ENCODE measurements at regions not wholly inside any gene's neighbourhood (a gene's known extent, or its start where the extent isn't known, plus 50 kb on each side); places are given as distances from the start of the nearest gene placed in this dataset.

- no peak for DNase-seq (ENCODE audit: low read depth in 1 of 2, low spot score in 1 of 2)
Measured at GRCh38 chr2:75367401-75367800, 168.1 kb upstream of the TACR1 start.

GRCh38 chr2:75361486-75361885 lies 162.2 kb upstream of the TACR1 start:
- FAIRE-seq (no peak), DNase-seq (ENCODE audit: low read depth in 1 of 2, low spot score in 1 of 2) (no peak), ATAC-seq (no peak)
- POLR2A ChIA-PET: no interaction called here
- Histone ChIP-seq H3K4me3 (no peak overlapping the region), H3K4me2 (no peak overlapping the region), H3K4me1 (no peaks in the 10 kb centered on the region), H3K9me3 (peaks cover 4% of the 10 kb centered on the region; the same call in 1 of the 3 replicates), H3K27ac (no peak overlapping the region)
- CTCF ChIA-PET: no interaction called here
- TF ChIP-seq ZFP36 (IDR thresholded peaks at IDR 0.05; ENCODE audit: borderline replicate concordance, partially characterized antibody) (no peak), SMC3 (IDR thresholded peaks at IDR 0.05) (no peak), RNF2 (IDR thresholded peaks at IDR 0.05; ENCODE audit: borderline replicate concordance, low read depth) (no peak), ZC3H11A (IDR thresholded peaks at IDR 0.05) (no peak), BHLHE40 (IDR thresholded peaks at IDR 0.05; ENCODE audit: low read depth, low read length) (no peak), KDM1A (IDR thresholded peaks at IDR 0.05; ENCODE audit: low read depth) (no peak), JUNB (IDR thresholded peaks at IDR 0.05) (no peak), FOSL2 (IDR thresholded peaks at IDR 0.05) (no peak), FOSL2 (CRISPR knock-in tag; IDR thresholded peaks at IDR 0.05) (no peak), RAD21 (conservative IDR thresholded peaks at IDR 0.05 in 1 of 2, IDR thresholded peaks at IDR 0.05 in 1 of 2) (no peak), ZSCAN20 (CRISPR knock-in tag; IDR thresholded peaks at IDR 0.05) (no peak), EHMT2 (IDR thresholded peaks at IDR 0.05; ENCODE audit: low read depth) (no peak)
- TF ChIP-seq, protein P1, sequence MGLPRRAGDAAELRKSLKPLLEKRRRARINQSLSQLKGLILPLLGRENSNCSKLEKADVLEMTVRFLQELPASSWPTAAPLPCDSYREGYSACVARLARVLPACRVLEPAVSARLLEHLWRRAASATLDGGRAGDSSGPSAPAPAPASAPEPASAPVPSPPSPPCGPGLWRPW (IDR thresholded peaks at IDR 0.05): no peak
- TF ChIP-seq, protein P2, sequence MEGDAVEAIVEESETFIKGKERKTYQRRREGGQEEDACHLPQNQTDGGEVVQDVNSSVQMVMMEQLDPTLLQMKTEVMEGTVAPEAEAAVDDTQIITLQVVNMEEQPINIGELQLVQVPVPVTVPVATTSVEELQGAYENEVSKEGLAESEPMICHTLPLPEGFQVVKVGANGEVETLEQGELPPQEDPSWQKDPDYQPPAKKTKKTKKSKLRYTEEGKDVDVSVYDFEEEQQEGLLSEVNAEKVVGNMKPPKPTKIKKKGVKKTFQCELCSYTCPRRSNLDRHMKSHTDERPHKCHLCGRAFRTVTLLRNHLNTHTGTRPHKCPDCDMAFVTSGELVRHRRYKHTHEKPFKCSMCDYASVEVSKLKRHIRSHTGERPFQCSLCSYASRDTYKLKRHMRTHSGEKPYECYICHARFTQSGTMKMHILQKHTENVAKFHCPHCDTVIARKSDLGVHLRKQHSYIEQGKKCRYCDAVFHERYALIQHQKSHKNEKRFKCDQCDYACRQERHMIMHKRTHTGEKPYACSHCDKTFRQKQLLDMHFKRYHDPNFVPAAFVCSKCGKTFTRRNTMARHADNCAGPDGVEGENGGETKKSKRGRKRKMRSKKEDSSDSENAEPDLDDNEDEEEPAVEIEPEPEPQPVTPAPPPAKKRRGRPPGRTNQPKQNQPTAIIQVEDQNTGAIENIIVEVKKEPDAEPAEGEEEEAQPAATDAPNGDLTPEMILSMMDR (IDR thresholded peaks at IDR 0.05): no peak

More at GRCh38 chr2:75367401-75367800, 168.1 kb upstream of the TACR1 start:
- Histone ChIP-seq H3K27ac (no peak overlapping the region), H3K4me2 (no peak overlapping the region), H3K9me3 (peaks cover 13% of the 10 kb centered on the region; the same call in 2 of the 3 replicates), H3K4me3 (no peak overlapping the region), H3K4me1 (no peaks in the 10 kb centered on the region)
- ATAC-seq (no peak), FAIRE-seq (no peak)
- 88% methylated on average over 1 of the region's 1 CpG for WGBS (ENCODE audit: missing lambda C conversion rate)
- ChIA-PET POLR2A (no interaction called here), CTCF (interaction anchor here (0.8 to 1.0 kb wide), 2 partner anchors 12 to 31 kb away, joined by 3 read pairs; no protein-coding TSS in a partner anchor)
- TF ChIP-seq NFE2L2 (conservative IDR thresholded peaks at IDR 0.05; ENCODE audit: low read length) (no peak), MAFK (IDR thresholded peaks at IDR 0.05; ENCODE audit: partially characterized antibody) (peak; percentile 24)

DNA sequence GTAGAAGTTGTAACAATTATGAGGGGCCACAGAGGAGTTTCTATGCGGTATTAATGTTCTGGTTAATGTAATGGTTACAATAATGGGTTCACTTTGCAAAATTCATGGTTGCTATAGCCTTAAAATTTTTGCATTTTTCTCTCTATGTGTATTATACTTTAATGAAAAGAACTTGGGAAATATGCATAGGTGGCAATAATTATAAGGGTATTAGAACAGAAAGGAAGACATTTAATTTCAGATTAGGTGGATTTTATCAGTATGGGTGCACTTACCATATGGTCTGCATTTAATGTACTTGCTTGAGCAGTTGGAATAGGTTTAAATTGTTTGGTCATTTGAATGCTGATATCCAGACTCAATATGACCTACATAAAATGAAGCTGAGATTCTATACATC lies 161.6 kb upstream of the TACR1 start:
- no peak overlapping the region for H3K27ac ChIP-seq
- ChIA-PET CTCF (no interaction called here), POLR2A (no interaction called here)
- DNase-seq (ENCODE audit: low read depth in 1 of 2, low spot score in 1 of 2) (no peak), ATAC-seq (no peak), FAIRE-seq (no peak)
- no peak for TF ChIP-seq FOSL2 (IDR thresholded peaks at IDR 0.05)
- TF ChIP-seq FOSL2 (CRISPR knock-in tag; IDR thresholded peaks at IDR 0.05): no peak
- TF ChIP-seq RFX5 (IDR thresholded peaks at IDR 0.05): no peak
- TF ChIP-seq MAFK (IDR thresholded peaks at IDR 0.05; ENCODE audit: partially characterized antibody): peak; percentile 68
- no peak for TF ChIP-seq KDM5A (IDR thresholded peaks at IDR 0.05)
- TF ChIP-seq, protein P1 (IDR thresholded peaks at IDR 0.05): no peak
- no peak for TF ChIP-seq MYC (IDR thresholded peaks at IDR 0.05; ENCODE audit: borderline replicate concordance, low read length)
- no peak overlapping the region for H3K4me2 ChIP-seq
- no peak overlapping the region for H3K4me3 ChIP-seq
- H3K9me3 ChIP-seq: peaks cover 4% of the 10 kb centered on the region; the same call in 1 of the 3 replicates
- 12% methylated on average over 1 of the region's 1 CpG for WGBS (ENCODE audit: missing lambda C conversion rate)
- H3K4me1 ChIP-seq: no peaks in the 10 kb centered on the region

GRCh38 chr2:75356865-75357264 lies 157.5 kb upstream of the TACR1 start:
- WGBS (ENCODE audit: missing lambda C conversion rate): 2% methylated on average over 2 of the region's 2 CpGs
- H3K4me2 ChIP-seq: no peak overlapping the region
- ChIA-PET CTCF (interaction anchor here (0.7 kb wide), 1 partner anchor 42 kb away, joined by 3 read pairs; no protein-coding TSS in a partner anchor), POLR2A (no interaction called here)
- DNase-seq (ENCODE audit: low read depth in 1 of 2, low spot score in 1 of 2) (no peak), FAIRE-seq (no peak), ATAC-seq (no peak)
- TF ChIP-seq PHF8 (IDR thresholded peaks at IDR 0.05; ENCODE audit: borderline replicate concordance, low read depth) (no peak), SMC3 (IDR thresholded peaks at IDR 0.05) (no peak), MAFK (IDR thresholded peaks at IDR 0.05; ENCODE audit: partially characterized antibody) (no peak), BHLHE40 (IDR thresholded peaks at IDR 0.05; ENCODE audit: low read depth, low read length) (no peak), POLR2AphosphoS2 (conservative IDR thresholded peaks at IDR 0.05; ENCODE audit: low read length) (no peak), EP300 (IDR thresholded peaks at IDR 0.05) (no peak), CBX8 (IDR thresholded peaks at IDR 0.05) (no peak), SREBF2 (IDR thresholded peaks at IDR 0.05) (no peak), ZC3H11A (IDR thresholded peaks at IDR 0.05) (no peak), TFCP2L1 (CRISPR knock-in tag; IDR thresholded peaks at IDR 0.05) (no peak), EHMT2 (IDR thresholded peaks at IDR 0.05; ENCODE audit: low read depth) (no peak), MAZ (IDR thresholded peaks at IDR 0.05; ENCODE audit: borderline replicate concordance, low read depth, low read length) (no peak), RNF2 (IDR thresholded peaks at IDR 0.05; ENCODE audit: borderline replicate concordance, low read depth) (no peak)
- TF ChIP-seq, protein P3, sequence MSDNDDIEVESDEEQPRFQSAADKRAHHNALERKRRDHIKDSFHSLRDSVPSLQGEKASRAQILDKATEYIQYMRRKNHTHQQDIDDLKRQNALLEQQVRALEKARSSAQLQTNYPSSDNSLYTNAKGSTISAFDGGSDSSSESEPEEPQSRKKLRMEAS (IDR thresholded peaks at IDR 0.05): no peak
- TF ChIP-seq, protein P4, sequence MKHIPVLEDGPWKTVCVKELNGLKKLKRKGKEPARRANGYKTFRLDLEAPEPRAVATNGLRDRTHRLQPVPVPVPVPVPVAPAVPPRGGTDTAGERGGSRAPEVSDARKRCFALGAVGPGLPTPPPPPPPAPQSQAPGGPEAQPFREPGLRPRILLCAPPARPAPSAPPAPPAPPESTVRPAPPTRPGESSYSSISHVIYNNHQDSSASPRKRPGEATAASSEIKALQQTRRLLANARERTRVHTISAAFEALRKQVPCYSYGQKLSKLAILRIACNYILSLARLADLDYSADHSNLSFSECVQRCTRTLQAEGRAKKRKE (CRISPR knock-in tag; IDR thresholded peaks at IDR 0.05; ENCODE audit: low read depth): no peak
- no peak overlapping the region for H3K27ac ChIP-seq
- no peaks in the 10 kb centered on the region for H3K4me1 ChIP-seq
- no peak overlapping the region for H3K4me3 ChIP-seq
- H3K9me3 ChIP-seq: peaks cover 4% of the 10 kb centered on the region; the same call in 1 of the 3 replicates
